ENCODE measurements at regions not wholly inside any gene's neighbourhood (a gene's known extent, or its start where the extent isn't known, plus 50 kb on each side); places are given as distances from the start of the nearest gene placed in this dataset.

DNA sequence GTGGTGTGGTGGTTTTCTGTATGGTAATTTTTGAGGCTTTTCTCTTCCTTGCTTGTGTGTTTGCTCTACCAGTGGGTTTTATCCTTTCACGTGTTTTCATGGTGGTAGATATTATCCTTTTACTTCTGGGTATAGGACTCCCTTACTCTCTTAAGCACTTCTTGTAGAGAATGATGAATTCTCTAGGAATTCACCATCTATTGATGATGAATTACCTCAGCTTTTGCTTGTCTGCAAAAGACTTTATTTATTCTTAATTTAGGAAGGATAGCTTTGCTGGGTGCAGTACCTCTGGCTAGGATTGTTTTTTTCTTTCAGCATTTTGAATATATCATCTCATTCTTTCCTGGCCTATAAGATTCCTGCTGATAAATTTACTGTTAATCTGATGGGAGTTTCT, 415.3 kb downstream of the PDGFC start:
- TF ChIP-seq, protein P1, sequence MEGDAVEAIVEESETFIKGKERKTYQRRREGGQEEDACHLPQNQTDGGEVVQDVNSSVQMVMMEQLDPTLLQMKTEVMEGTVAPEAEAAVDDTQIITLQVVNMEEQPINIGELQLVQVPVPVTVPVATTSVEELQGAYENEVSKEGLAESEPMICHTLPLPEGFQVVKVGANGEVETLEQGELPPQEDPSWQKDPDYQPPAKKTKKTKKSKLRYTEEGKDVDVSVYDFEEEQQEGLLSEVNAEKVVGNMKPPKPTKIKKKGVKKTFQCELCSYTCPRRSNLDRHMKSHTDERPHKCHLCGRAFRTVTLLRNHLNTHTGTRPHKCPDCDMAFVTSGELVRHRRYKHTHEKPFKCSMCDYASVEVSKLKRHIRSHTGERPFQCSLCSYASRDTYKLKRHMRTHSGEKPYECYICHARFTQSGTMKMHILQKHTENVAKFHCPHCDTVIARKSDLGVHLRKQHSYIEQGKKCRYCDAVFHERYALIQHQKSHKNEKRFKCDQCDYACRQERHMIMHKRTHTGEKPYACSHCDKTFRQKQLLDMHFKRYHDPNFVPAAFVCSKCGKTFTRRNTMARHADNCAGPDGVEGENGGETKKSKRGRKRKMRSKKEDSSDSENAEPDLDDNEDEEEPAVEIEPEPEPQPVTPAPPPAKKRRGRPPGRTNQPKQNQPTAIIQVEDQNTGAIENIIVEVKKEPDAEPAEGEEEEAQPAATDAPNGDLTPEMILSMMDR (conservative IDR thresholded peaks at IDR 0.05): no peak
- H3K27ac ChIP-seq: no peak overlapping the region

DNA sequence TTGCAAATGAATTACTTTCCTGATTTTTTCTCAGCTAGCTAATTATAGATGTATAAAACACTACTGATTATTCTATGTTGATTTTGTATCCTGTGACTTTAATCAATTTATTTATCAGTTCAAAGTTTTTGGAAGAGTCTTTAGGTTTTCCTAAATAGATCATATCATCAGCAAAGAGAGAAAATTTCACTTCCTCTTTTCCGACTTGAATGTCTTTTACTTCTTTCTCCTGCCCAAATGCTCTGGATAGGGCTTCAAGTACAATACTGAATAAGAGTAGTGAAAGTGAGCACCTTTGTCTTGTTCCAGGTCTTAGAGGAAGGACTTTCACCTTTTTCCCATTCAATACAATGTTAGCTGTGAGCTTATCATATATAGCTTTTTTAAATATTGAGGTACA, 417.9 kb downstream of the PDGFC start:
- no peak overlapping the region for H3K27ac ChIP-seq
- TF ChIP-seq, protein P1 (conservative IDR thresholded peaks at IDR 0.05): no peak

DNA sequence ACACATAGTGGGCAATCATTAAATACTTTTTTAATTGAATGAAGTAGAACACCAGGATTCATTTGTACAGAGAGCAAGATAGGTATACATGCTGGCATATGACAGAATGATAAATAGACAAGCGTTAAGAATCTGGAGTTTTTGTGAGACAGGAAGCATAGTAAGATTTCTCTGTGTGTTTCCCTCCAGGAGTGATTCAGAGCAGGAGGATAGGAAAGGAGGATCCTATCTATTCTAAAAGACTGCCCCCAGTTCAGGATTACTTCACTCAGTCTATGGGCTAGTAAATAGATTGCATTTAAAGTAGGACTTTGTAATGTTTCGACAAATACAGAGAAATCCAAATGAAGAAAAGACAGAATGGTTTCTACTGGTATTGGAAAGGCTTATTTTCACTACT, 423.7 kb downstream of the PDGFC start:
- TF ChIP-seq, protein P1 (conservative IDR thresholded peaks at IDR 0.05): no peak
- H3K27ac ChIP-seq: no peak overlapping the region

DNA sequence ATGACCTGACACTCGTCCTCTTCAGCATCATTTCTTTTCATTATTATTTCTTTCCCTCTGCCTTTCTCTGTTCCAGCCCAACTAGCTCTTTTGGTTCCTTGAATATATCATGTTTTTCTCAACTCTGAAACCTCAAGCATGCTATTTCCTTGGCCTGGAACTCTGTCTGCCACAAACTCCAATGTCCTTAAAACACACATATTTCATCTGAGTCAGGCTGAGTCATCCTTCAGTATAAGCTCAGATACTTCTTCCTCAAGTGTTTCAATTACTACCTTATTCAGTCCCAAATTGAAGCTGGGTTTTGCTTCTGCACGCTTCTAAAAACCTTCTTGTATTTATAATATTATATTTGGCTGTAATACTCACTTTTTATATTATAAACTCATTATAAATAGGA, 424.2 kb downstream of the PDGFC start:
- TF ChIP-seq, protein P1 (conservative IDR thresholded peaks at IDR 0.05): no peak
- H3K27ac ChIP-seq: no peak overlapping the region

DNA sequence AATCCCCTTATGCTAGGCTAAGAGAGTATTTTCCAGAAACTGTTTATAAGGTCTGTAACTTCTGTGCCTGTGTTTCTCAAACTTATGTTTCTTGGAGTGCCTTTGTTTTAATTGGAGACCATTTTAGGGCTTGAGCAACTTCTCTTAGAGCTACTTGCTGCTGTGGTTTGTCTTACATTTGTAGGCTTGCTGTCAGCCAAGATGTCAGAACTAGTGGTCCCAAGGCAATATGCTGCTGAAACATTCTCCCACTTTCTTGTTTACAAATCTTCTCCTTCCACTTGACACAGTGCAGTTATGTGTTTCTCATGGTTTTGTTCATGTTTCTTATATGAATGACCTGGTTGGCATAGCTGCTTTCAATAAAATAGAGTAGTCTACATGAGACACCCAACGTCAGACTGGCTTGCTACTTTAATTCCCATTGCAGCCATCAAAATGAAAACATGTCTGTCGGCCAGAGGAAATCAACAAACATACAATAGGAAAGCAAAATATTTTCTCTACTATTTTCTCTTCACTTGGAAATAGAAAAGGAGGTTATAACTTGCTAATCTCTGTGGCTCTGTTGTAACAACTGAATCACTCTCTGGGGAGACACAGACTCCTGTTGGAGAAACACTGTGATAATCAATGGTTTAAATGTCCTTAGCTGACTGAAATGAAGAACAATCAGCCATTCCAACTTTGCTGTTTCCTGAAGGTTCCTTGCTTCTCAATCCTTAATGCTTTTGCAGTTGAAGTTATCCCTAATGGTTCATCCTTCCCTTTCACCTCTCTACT, 426.4 kb downstream of the PDGFC start:
- TF ChIP-seq, protein P1 (conservative IDR thresholded peaks at IDR 0.05): no peak
- H3K27ac ChIP-seq: no peak overlapping the region

DNA sequence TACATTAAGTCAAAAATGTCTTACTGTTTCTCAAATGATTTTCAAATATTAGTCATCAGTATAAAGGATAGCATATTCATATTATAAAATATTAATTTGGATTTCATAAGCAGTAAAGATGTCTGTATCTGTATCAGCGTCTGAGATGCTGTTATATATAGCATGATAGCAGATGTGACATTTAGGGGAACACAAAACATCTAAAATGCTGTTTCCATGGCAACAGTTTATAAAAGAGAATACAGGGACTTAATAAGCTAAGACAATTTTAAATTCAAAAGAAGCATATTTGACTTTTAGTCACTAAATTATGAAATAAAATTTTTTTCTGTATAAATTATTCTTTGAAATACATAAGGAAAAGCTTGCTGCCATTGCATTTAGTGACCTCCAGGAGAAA, 432.2 kb downstream of the PDGFC start:
- H3K27ac ChIP-seq: no peak overlapping the region
- TF ChIP-seq, protein P1 (conservative IDR thresholded peaks at IDR 0.05): no peak

DNA sequence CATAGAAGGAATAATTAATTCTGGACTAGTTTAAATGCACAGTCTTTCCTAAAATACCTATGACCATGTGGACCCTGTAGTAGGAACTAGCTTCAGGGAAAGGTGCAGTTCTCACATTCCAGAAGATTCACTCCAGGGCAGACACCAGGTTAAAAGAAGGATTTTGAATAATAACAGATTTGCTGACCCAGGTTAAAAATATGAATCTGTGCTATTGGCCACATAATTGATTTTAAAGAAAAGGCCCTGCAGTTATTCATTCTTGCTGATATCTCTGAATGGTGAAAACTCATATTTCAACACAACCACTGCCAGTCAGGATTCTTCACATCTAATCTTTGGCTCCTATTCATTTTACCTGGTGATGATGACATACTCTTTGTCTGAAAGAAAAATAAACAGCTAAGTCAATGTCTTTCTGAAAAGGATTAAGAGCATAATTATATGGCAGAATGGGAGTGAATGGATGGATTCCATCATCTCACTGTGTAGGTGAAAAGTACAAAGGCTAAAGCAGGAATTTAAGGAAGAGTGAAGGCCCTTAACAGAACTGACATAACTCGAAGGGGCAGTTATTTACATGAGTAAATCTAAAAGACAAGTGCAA, 432.8 kb downstream of the PDGFC start:
- no peak overlapping the region for H3K27ac ChIP-seq

More for the DNA sequence above, 432.8 kb downstream of the PDGFC start:
- TF ChIP-seq, protein P1 (conservative IDR thresholded peaks at IDR 0.05): no peak
